ENCODE measurements at regions not wholly inside any gene's neighbourhood (a gene's known extent, or its start where the extent isn't known, plus 50 kb on each side); places are given as distances from the start of the nearest gene placed in this dataset.
"Not testable (repeated sequence)": the region's sequence is repeated elsewhere in the genome, so short reads cannot be mapped to it uniquely, and the experiment has no call there.

DNA sequence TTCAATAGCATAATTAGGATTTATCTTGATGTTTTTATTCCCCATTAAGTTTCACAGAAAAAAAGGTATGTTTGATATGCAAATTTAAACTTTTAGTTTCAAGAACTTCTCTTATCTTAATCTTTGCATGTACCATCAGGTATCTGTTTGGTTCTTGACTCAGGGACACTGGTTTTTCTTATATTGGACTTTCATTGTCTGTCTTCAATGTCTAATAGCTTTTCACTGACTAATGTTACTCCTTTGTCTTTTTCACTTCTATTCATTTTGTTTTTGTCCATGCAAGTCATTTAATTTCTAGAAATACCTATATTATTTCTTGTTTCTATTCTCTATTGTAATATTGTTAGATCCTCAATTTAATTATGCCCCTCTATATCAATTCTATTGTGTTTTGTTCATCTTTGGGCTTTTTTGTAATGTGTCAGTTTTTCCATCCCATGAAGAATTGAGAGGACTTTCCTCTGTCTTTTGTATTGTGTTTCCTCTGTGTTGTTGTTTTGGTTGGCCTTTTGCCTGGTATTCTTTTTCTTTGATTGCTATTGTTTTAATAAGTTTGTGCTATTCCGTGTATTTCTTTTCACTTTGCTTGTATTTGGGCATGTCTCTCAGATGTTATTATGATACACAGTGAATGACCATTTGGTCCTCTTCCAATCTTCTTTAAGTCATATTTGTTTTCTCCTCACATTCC lies 58.3 kb upstream of the ANKRD10 start:
- POLR2A ChIA-PET: no interaction called here
- DNase-seq (ENCODE audit: low spot score) (no peak), ATAC-seq (no peak)
- no peak overlapping the region for H3K4me3 Mint-ChIP-seq
- CTCF ChIA-PET: no interaction called here
- H3K36me3 Mint-ChIP-seq: no peaks in the 10 kb centered on the region
- H3K4me1 Mint-ChIP-seq: no peaks in the 10 kb centered on the region
- TF ChIP-seq, protein P1, sequence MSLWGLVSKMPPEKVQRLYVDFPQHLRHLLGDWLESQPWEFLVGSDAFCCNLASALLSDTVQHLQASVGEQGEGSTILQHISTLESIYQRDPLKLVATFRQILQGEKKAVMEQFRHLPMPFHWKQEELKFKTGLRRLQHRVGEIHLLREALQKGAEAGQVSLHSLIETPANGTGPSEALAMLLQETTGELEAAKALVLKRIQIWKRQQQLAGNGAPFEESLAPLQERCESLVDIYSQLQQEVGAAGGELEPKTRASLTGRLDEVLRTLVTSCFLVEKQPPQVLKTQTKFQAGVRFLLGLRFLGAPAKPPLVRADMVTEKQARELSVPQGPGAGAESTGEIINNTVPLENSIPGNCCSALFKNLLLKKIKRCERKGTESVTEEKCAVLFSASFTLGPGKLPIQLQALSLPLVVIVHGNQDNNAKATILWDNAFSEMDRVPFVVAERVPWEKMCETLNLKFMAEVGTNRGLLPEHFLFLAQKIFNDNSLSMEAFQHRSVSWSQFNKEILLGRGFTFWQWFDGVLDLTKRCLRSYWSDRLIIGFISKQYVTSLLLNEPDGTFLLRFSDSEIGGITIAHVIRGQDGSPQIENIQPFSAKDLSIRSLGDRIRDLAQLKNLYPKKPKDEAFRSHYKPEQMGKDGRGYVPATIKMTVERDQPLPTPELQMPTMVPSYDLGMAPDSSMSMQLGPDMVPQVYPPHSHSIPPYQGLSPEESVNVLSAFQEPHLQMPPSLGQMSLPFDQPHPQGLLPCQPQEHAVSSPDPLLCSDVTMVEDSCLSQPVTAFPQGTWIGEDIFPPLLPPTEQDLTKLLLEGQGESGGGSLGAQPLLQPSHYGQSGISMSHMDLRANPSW (CRISPR knock-in tag; conservative IDR thresholded peaks at IDR 0.05; ENCODE audit: low read depth): no peak
- TF ChIP-seq ZNF219 (CRISPR knock-in tag; IDR thresholded peaks at IDR 0.05; ENCODE audit: borderline replicate concordance): no peak
- no peak for TF ChIP-seq RELA (CRISPR knock-in tag; IDR thresholded peaks at IDR 0.05; ENCODE audit: borderline replicate concordance)
- TF ChIP-seq, protein P2, sequence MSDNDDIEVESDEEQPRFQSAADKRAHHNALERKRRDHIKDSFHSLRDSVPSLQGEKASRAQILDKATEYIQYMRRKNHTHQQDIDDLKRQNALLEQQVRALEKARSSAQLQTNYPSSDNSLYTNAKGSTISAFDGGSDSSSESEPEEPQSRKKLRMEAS (CRISPR knock-in tag; IDR thresholded peaks at IDR 0.05): no peak
- TF ChIP-seq NR1H2 (CRISPR knock-in tag; IDR thresholded peaks at IDR 0.05): no peak
- TF ChIP-seq, protein P3, sequence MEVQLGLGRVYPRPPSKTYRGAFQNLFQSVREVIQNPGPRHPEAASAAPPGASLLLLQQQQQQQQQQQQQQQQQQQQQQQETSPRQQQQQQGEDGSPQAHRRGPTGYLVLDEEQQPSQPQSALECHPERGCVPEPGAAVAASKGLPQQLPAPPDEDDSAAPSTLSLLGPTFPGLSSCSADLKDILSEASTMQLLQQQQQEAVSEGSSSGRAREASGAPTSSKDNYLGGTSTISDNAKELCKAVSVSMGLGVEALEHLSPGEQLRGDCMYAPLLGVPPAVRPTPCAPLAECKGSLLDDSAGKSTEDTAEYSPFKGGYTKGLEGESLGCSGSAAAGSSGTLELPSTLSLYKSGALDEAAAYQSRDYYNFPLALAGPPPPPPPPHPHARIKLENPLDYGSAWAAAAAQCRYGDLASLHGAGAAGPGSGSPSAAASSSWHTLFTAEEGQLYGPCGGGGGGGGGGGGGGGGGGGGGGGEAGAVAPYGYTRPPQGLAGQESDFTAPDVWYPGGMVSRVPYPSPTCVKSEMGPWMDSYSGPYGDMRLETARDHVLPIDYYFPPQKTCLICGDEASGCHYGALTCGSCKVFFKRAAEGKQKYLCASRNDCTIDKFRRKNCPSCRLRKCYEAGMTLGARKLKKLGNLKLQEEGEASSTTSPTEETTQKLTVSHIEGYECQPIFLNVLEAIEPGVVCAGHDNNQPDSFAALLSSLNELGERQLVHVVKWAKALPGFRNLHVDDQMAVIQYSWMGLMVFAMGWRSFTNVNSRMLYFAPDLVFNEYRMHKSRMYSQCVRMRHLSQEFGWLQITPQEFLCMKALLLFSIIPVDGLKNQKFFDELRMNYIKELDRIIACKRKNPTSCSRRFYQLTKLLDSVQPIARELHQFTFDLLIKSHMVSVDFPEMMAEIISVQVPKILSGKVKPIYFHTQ (CRISPR knock-in tag; IDR thresholded peaks at IDR 0.05): no peak
- TF ChIP-seq SMAD4 (CRISPR knock-in tag; IDR thresholded peaks at IDR 0.05): no peak
- TF ChIP-seq, protein P4, sequence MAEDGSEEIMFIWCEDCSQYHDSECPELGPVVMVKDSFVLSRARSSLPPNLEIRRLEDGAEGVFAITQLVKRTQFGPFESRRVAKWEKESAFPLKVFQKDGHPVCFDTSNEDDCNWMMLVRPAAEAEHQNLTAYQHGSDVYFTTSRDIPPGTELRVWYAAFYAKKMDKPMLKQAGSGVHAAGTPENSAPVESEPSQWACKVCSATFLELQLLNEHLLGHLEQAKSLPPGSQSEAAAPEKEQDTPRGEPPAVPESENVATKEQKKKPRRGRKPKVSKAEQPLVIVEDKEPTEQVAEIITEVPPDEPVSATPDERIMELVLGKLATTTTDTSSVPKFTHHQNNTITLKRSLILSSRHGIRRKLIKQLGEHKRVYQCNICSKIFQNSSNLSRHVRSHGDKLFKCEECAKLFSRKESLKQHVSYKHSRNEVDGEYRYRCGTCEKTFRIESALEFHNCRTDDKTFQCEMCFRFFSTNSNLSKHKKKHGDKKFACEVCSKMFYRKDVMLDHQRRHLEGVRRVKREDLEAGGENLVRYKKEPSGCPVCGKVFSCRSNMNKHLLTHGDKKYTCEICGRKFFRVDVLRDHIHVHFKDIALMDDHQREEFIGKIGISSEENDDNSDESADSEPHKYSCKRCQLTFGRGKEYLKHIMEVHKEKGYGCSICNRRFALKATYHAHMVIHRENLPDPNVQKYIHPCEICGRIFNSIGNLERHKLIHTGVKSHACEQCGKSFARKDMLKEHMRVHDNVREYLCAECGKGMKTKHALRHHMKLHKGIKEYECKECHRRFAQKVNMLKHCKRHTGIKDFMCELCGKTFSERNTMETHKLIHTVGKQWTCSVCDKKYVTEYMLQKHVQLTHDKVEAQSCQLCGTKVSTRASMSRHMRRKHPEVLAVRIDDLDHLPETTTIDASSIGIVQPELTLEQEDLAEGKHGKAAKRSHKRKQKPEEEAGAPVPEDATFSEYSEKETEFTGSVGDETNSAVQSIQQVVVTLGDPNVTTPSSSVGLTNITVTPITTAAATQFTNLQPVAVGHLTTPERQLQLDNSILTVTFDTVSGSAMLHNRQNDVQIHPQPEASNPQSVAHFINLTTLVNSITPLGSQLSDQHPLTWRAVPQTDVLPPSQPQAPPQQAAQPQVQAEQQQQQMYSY (CRISPR knock-in tag; IDR thresholded peaks at IDR 0.05): no peak
- no peak for TF ChIP-seq ELF4 (CRISPR knock-in tag; IDR thresholded peaks at IDR 0.05; ENCODE audit: low read depth)
- H3K27me3 Mint-ChIP-seq (ENCODE audit: low read depth): peaks cover 2% of the 10 kb centered on the region
- H3K27ac Mint-ChIP-seq: no peak overlapping the region
- H3K9me3 Mint-ChIP-seq: peaks cover 40% of the 10 kb centered on the region

DNA sequence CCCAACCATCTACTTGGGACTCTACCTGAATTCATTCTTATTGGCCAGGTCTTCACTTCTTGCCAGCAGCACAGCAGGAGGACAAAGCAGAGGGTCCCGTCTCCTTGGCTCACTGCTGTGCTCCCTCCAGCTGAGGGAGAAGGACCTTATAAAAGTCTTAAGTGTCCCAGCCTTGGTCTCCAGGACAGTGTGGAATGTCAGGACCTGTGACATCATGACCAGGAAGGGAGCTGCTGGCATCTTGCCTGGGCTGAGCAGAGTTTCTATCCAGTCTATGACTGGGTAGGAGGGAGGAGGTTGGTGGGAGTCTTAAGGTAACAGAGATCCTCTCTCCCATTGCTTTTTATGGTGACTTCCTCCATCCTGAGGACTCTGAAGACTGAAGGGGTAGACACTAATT lies 56.6 kb upstream of the ANKRD10 start:
- Mint-ChIP-seq H3K27me3 (ENCODE audit: low read depth) (peaks cover 13% of the 10 kb centered on the region), H3K9me3 (peaks cover 50% of the 10 kb centered on the region), H3K4me3 (no peak overlapping the region), H3K27ac (no peak overlapping the region), H3K4me1 (no peaks in the 10 kb centered on the region), H3K36me3 (peaks cover 4% of the 10 kb centered on the region)
- POLR2A ChIA-PET: no interaction called here
- no peak for ATAC-seq
- no peak for TF ChIP-seq OVOL2 (CRISPR knock-in tag; IDR thresholded peaks at IDR 0.05; ENCODE audit: borderline replicate concordance)
- TF ChIP-seq NFE2L1 (CRISPR knock-in tag; IDR thresholded peaks at IDR 0.05): no peak
- TF ChIP-seq, protein P4 (CRISPR knock-in tag; IDR thresholded peaks at IDR 0.05): no peak
- DNase-seq (ENCODE audit: low spot score): no peak
- CTCF ChIA-PET: no interaction called here

DNA sequence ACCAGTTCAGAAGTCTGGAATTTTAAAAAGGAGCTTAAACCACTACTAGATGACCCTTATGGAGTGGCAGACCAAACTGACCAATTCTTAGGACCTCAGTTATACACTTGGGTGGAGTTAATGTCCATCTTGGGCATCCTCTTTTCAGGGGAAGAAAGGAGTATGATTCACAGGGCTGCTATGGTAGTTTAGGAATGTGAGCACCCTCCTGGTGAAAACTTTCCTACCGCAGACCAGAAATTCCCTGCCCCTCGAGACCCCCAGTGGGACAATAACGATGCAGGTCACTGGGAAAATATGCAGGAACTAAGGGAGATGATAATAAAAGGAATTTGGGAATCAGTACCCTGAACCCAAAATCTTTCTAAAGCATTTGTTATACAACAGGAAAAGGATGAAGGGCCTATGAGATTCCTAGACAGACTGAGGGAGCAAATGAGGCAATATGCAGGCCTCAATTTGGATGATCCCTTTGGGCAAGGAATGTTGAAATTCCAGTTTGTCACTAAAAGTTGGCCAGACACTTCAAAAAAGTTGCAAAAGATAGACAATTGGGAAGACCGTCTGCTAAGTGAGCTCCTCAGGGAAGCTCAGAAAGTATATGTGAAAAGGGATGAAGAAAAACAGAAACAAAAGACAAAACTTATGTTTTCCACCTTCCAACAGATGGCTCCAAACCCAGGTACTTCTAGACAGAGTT lies 52.4 kb upstream of the ANKRD10 start:
- H3K27ac Mint-ChIP-seq; POLR2A ChIA-PET; H3K4me3 Mint-ChIP-seq; CTCF ChIA-PET; ATAC-seq; H3K4me1 Mint-ChIP-seq; DNase-seq (ENCODE audit: low spot score): not testable (repeated sequence)
- Mint-ChIP-seq H3K36me3 (peaks cover 41% of the 10 kb centered on the region), H3K9me3 (peaks cover 73% of the 10 kb centered on the region), H3K27me3 (ENCODE audit: low read depth) (peaks cover 26% of the 10 kb centered on the region)
